HG03196 (cell line): ENCODE measurements at regions not wholly inside any gene's neighbourhood (a gene's known extent, or its start where the extent isn't known, plus 50 kb on each side); places are given as distances from the start of the nearest gene placed in this dataset.

Source experiments
- ATAC-seq: cut with Tn5 transposase; IDR thresholded peaks from one replicate; pipeline ENCODE4 v1.9.1; 2021; ENCODE audit not compliant: unreplicated experiment

DNA sequence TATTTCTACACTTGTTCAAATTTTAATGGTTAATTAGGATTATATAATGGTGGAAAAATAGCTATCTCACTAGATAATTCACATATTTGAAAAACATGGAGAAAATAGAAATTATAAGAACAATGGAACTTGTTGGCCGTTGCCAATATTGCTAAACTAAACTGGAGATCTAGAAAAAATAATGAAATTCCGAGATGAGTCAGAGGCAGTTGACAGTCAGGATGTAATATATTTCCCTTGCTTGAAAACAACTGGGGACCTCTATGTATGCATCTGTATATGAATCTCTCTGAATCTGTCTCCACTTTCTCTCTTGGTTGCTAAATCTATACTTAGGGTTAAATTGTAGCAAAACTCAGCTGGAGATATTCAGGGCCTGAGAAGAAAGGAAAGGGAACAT is 1108.2 kb upstream of the GJE1 start:
- no peak for ATAC-seq

DNA sequence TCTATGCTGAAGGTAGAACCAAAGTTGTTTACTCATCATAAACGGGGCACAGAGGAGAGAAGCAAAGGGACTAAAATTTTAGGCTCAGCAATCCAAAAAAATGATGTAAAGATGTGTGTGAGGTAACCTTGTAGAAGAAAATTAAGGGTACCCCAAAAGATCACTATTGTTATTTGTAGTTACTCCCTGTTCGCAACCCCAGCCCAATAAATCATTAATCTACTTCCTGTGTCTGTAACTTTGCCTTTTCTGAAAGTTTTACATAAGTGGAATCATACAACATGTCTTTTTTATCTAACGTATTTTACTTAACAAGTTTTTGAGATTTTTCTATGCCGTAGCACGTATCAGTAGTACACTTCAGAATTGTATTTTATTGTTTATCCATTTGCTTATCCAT is 1114.8 kb upstream of the GJE1 start:
- ATAC-seq, result no peak

DNA sequence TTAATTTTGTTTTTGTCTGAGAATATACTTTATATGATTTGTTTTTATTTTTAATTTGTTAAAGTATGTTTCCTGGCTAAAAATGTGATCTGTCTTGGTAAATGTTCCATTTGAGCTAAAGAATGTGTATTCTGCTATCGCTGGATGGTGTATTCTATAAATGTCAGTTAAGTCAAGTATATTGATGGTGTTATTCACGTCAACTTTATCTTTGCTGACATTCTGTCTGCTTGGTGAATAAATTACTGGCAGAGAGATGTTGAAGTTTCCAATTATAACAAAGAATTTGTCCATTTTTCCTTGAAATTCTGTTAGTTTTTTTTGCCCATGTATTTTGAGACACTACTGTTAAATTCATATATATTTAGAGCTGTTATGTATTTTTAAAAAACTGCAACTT is 1131.8 kb upstream of the GJE1 start:
- ATAC-seq, result no peak

DNA sequence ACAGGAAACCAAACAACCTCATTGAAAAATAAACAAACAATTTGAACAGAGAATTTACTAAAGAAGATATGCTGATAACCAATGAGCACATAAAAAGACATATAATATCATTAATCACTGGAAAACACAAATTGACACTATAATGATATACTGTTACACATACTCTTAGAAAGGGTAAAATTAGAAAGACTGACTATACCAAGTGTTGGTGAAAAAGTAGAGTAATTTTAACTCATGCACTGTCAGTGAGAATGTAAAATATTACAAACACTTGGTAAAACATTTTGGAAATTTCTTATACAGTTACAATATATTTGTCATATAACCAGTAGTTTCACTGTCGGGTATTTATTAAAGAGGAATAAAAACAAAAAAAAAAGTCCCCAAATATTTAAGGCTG is 1139.2 kb upstream of the GJE1 start:
- ATAC-seq, result no peak

DNA sequence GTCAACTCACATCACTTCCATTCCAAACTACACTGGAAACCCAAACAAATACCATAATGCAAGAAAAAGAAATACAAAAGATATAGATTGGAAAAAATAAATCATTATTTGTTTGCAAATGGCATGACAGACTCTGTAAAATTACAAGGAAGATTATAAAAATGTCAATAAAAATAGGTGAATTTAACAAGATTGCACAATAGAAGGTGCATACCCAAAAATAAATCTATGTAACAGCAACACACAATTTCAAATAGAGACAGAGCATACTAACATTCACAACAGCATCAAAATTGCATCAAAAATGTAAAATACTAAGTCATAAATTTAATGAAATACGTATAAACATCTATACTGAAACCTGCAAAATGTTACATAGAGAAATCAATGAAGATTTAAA is 1140.0 kb upstream of the GJE1 start:
- no peak for ATAC-seq

DNA sequence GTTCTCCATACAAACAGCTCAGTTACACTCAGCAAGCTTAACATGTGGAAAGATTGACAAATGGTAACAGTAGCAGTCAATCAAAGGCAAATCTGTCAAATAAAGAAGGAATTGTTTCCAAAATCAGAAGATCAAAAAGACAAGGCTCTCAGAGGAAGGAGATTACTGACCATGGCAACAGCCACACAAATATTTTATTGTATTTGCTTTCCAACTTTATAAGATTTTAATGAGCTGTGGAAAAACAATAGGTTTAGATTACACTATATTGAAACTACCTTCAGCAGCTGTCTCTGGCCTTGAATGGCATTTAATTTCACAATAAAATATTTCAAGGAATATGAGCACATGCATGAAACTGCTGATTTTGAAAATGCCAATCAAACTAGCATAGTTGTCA is 1143.9 kb upstream of the GJE1 start:
- no peak for ATAC-seq

DNA sequence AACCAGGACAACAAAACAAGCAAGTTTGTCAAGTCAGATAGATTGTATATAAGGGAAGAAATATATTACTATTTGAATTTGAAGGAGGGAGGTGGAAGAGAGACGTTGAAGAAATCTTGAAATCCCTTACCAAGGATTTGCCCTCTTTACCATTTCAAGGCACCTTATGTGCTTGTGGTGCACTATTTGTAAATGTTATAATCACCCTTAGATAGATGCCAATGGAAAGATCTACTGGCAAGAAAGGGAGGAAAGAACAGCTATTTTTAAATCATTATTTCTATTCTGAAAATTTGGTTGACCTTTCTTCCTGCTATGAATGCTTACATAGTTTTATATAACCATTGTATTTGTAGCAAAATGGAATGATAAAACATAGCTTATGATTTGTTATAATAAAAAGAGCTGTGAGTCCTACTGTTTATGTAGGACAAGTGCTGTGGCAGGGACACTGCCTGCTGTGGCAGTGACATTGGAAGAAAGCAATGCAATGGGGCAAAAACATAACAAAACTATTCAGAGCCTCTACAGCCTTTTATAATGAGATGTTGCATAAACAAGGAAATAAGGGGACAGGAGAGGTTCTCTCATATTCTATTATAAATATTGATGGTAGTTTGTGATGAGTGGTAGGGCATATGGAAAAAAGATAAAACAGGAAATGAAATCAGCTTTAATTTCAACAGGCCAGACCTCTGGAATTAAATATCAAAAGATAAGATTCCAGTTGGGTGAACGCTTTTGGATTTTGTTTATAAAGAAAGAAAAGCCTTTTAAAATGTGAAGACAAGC is 1145.2 kb upstream of the GJE1 start:
- ATAC-seq, result no peak

DNA sequence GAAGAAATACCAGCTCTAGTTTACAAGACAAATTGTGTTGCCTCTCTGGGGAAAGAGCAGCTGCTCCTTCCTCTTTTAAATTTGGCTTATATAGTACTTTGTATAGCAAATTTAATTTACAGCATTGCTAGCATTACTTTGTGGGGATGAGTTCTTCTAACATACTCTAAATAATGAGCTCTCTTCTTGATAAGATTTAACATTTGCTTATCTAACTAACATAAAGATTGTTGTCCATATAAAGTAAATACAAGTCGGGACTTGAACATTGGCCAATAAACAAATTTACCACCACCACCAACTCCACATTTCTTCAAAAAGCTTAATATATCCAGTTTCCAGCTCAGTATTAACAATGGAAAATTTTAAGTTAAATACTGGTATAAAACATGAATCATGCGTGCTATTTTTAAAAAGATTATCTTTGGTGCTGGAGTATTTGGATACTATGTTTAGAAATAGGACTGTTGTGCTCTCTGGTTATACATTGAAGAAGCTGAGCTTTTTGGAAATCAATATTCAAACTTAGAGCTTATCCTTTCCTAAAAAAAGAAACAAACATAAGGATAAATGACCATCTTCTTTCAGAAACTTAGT is 1146.9 kb upstream of the GJE1 start:
- no peak for ATAC-seq

DNA sequence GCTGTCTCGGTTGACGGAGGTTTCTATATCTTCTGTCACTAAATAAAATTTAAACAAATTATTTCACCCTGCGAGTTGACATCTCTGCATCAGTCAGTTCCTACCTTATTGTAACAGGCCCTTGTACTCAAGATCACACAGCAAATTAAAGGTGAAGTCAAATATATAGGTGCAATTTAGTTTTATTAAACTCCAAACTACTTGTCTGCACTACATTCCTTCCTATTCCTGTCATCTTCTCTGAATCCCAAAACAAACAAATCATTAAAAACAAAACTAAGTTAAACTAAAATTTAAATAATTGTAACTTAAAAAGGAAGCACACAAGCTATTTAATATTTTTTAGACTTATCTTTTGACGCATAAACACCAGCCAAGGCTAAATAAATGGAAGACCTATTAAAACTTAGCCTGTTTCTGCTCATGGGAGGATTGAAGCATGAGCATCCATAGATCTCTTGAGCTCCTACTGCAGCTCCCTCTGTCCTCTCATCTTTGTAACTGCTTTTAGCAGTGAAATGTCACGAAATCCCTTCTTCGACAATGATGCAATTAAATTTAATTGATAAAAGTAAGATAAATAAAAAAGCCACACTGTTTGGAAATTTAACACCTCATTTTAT is 1152.3 kb upstream of the GJE1 start:
- no peak for ATAC-seq

DNA sequence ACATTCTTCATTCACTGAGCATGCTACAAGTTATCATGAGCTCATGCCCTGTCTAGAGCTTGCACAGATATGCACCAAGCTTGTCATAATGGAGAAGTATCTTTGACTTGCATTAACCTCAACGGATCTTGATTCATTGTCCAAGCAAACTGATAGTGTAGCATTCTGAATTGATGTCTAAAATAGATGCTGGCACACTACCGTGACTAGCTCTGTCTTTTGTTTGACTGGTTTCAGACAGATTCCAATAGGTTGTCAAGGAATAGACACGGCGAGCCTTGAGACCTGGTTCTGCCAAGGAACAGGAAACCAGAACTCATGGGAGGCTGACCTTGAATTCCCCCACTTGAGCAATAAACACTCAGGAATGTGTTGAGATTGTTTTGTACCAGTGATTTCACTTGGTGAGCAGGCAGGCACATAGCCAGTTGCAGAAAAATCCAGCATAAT is 1153.1 kb upstream of the GJE1 start:
- ATAC-seq, result no peak

DNA sequence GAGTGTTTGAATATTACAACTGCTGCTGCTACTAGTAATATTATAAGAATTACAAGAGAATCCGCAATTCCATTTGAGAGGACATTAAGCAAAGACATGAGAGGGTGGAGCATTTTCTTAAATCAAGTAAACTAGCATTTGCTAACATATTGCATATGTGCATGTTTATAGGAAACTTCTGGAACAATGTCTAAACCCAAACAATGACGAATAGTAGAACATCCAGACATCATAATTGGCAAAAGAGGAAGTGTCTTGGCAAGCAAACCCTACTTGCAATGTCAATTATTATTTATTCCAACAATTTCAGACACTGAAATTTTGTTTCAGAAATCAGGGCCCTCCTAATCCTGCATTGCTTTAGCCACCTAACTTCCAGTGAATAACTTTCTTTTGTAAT is 1155.3 kb upstream of the GJE1 start:
- ATAC-seq, result no peak

DNA sequence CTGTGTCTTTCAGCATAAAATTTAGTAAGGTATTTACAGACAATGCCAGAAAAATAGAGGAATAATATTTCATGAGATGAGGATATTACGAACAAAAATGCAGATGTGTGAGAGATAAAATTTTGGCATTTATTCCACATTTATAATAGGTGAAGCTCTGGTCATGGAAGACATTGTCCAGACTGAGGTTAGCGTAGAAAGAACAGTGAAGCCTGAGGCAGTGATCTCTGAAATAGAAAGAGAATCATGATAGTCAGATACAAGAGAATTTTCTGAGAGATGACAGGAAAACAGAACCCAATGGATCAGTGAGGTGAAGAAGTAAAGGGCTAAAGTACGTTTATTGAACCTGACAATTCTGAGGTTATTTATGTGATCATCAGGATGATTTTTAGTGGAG is 1155.9 kb upstream of the GJE1 start:
- no peak for ATAC-seq

DNA sequence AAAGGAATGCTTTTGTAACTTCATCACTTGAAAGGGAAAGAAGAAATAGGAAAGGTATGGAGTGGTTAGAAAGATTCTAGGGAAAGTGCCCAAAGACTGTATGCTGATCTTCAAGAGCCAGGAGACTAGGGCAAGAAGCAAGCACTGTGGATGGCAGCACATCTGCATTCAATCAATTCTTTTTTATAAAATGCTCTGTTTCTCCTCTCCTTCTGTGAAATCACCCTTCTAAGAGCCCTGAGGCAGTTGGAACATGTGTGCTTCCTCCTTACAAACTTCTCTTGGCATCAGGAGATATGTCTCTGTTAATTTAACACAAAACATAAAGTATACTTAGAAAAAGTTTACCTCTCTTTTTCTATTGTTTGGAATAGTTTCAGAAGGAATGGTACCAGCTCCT is 1162.2 kb upstream of the GJE1 start:
- no peak for ATAC-seq

DNA sequence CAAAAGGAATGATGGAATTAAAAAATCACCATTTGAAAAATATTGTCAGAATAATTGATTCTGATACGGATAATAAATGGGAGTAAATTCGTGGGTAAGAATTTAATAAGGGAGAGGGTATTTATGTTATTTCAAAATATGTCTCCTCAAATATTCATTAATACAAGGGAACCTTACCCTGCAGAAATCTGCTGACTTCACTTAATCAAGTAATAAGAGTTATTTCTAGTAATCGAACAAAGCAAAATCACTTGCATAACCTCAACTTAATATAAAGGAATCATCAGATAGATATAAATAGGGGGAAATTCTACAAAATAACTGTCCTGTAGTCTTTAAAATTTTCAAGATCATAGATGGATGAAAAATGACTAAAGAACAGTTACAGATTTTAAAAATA is 1164.7 kb upstream of the GJE1 start:
- no peak for ATAC-seq

DNA sequence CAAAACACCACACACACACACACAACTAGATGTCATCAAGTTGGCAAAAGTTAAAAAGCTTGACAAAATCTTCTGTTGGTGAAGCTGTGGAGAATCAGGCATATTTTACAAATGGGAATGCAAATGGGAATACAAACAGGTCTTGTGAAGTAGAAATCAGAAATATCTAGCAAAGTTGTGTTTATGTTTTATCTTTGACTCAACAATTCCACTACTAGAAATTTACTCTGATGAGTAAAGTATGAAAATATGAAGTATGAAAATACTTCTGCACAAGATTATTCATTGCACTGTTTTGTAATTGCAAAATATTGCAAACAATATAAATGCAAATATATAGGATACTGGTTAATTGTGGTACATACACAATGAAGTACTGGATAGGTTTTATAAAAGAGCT is 1166.0 kb upstream of the GJE1 start:
- no peak for ATAC-seq

DNA sequence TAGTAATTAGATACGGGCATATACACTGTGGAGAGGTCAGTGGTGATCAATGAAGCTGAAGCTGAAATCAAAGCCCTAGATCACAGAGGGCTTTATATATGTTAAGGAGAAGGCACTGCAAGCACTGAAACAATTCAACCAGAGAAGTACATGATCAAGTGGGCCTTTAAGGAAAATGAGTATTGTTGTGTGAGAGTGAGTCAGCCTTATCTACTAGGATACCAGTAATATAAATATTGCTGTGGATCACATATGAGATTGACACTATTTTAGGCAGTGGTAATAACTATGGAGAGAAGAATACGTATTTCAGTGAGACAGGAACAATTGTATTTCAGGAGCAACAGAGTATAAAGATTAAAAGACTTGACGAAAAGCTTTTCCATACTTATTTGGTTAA is 1172.2 kb upstream of the GJE1 start:
- ATAC-seq, result no peak

DNA sequence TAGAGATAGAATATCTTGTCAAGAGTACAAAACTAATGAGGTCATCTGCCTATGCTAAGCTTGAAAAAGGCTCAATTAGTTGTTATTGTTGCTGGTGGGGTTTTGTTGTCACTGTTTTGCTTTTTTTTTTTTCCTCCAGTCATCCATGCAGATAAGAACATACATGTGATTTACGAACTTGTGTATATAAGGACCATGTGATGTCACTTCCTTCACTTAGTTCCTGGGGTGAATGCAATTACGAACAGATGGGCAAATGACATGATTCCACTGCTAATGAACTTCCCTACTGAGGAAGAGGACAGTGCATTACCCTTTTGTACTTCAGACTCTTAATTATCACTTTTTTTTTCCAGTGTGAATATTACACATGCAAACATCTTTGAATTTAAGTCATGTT is 1175.3 kb upstream of the GJE1 start:
- no peak for ATAC-seq

DNA sequence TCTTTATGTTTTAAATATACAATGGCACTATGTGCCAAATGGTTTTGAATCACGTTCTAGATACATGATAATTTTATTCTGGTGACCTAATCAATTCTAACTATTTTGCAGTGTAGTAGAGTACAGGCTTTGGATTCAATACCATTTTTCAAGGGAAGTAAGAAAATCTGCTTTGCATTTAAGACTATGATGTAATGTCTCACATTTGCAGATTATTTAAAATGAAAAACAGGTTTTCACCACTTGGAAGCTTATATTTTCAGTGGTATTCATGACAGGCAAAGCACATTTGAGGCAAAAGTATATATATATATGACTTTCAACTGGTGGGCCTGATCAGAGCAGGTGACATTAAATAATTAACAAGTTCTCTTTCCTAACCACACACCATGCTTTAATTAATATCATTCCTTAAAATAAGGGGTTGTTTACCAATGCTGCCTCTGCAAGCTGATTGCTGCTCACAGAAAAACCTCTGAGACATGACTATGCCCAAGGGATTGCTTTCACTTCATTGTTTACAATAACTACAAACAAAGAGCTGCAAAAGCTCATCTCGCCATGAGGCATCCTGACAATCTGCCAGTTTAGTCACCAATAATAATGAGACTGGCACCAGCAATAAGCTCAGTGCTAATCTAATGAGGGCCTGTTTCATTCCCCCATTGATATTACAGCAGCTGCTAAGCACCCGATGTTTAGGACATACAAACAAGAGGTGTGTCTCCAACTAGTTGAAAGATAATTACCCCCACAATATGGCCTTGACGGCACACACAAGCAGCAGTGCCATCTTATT is 1176.0 kb upstream of the GJE1 start:
- ATAC-seq, result no peak

DNA sequence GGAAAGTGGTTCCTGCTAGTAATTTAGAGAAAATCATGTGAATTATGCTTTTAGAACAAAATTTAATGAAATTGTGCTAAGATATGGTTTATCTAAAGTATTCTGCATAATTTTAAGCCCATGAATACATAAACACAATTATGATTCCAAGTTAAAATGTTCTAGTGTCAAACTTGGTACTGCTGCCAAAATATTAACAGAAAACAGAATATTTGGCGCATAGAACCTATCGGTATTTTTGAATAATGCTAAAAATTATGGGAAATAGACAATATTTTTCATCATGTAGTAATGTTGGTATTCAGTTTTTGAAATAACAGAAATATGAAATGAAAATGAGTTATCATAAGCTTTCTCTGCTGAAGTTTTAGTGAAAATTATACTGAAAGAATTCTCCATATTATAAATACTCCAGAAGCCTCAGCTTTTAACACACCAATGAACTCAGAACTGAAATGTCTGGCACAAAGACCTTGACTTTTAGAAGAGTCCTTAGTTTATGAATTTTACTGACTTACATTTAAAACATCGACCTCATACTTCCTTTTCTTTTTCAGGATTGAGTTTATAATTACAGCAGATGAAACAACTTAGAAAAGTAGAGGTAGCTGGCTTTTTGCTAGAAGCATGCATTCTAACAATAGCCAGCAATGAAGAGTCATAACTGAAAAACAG is 1192.3 kb upstream of the GJE1 start:
- no peak for ATAC-seq

DNA sequence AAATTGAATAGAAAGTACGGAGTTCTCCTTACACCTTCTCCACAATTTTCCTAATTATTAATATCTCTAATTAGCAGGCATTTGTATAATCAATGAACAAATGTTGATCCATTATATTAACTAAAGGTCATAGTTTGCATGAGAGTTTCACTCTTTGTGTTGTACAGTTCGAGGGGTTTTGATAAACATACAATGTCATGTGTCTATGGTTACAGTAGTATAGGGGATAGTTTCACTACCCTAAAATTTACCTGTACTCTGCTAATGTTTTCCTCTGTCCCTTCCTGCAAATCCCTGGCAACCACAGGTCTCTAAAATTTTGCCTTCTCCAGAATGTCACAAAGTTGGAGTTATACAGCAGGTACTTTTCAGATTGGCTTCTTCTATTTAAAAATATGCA is 1199.8 kb upstream of the GJE1 start:
- no peak for ATAC-seq

DNA sequence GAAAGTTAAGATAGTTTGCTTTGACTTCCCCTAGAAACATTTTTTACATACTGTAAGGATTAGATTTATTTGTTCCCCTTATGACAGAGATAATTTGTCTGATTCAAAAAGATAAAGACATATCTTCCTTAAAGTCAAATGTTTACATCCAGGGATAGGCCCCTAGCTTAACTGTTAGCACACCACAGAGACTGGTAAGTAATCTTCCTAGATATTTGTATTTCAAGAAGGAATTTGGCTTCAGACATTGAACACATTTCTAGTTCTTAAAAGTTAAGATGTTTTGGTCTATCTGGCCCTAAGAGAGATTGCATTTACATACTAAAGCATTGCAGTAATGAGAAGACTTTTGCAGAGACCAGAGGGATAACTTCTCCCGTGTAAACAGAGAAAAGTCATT is 1201.1 kb upstream of the GJE1 start:
- no peak for ATAC-seq
